ENCODE measurements at regions not wholly inside any gene's neighbourhood (a gene's known extent, or its start where the extent isn't known, plus 50 kb on each side); places are given as distances from the start of the nearest gene placed in this dataset.

DNA sequence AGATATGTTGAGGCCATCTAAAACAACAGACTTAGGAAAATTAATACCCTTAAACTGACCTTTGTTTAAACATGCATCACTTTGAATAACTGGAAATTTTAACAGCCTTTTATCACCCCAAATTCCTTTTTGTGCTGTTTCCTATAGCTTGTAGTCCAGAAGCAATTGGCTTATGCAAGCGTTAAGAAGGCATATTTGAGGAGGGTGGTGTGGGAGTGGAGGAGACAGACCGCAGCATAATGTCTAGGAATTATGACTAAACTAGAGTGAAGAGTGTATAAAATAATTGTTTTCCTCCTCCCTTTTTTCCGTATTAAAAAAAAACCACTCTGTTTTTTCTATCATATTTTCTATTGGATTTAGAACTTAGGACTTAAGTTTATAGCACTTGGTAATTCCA lies 51.8 kb upstream of the MPDZ start:
- Histone ChIP-seq H3K4me1 (ENCODE audit: insufficient read depth, low read length, severe bottlenecking) (no peaks in the 10 kb centered on the region), H3K9me2 (ENCODE audit: low read depth, low read length) (no peaks in the 10 kb centered on the region), H3K4me2 (ENCODE audit: low read length) (no peak overlapping the region), H4K20me1 (ENCODE audit: insufficient read depth, low read length) (no peaks in the 10 kb centered on the region), H3K9ac (ENCODE audit: low read length) (no peak overlapping the region), H3K27ac (ENCODE audit: low read depth, low read length, poor library complexity, severe bottlenecking) (no peak overlapping the region), H3K27me3 (ENCODE audit: insufficient read depth, low read length) (no peaks in the 10 kb centered on the region), H3K36me3 (ENCODE audit: insufficient read depth, low read length) (no peaks in the 10 kb centered on the region), H3K79me2 (ENCODE audit: insufficient read depth, low read length) (no peaks in the 10 kb centered on the region), H3K9me3 (ENCODE audit: low read length) (no peaks in the 10 kb centered on the region), H3K4me3 (ENCODE audit: low read depth, low read length, poor library complexity, severe bottlenecking) (no peak overlapping the region), H3F3A (ENCODE audit: insufficient read depth, low read length) (no peaks in the 10 kb centered on the region), H2AFZ (ENCODE audit: low read length) (no peak overlapping the region)
- TF ChIP-seq EZH2 (IDR thresholded peaks at IDR 0.05; ENCODE audit: borderline replicate concordance, low read length) = no peak
- TF ChIP-seq, protein P1, sequence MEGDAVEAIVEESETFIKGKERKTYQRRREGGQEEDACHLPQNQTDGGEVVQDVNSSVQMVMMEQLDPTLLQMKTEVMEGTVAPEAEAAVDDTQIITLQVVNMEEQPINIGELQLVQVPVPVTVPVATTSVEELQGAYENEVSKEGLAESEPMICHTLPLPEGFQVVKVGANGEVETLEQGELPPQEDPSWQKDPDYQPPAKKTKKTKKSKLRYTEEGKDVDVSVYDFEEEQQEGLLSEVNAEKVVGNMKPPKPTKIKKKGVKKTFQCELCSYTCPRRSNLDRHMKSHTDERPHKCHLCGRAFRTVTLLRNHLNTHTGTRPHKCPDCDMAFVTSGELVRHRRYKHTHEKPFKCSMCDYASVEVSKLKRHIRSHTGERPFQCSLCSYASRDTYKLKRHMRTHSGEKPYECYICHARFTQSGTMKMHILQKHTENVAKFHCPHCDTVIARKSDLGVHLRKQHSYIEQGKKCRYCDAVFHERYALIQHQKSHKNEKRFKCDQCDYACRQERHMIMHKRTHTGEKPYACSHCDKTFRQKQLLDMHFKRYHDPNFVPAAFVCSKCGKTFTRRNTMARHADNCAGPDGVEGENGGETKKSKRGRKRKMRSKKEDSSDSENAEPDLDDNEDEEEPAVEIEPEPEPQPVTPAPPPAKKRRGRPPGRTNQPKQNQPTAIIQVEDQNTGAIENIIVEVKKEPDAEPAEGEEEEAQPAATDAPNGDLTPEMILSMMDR (IDR thresholded peaks at IDR 0.05; ENCODE audit: low read length) = no peak

DNA sequence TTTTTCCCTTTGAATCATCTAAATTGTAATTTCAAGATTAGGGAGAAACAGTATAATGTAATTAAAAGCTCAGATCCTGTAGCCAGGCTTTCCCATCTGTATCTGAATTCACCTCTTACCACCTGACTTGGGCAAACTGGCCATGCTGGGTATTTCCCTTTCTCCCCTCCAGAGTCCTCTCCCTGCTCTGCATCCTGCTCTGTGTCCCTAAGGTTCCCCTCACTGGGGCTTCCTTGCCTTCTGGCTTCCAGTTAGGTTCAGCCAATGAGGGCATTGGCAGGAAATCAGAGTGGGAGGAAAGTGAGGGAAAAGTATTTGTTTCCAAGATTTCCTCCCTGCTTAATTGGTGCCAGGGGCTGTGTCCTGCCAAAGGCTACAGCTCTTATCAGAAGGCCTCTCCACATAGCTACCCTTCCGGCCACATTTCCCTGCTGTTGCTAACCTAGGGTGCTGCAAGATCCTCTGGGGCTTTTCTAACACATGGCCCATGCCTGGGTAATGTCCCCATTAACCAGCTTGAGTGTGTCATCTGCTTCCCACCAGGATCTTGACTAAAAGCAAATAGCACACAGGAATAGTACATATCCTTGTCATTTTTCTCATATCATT lies 51.0 kb upstream of the MPDZ start:
- H3K27ac ChIP-seq (ENCODE audit: low read depth, low read length, poor library complexity, severe bottlenecking) = no peak overlapping the region
- no peak overlapping the region for H3K4me2 ChIP-seq (ENCODE audit: low read length)
- H3K79me2 ChIP-seq (ENCODE audit: insufficient read depth, low read length) = no peaks in the 10 kb centered on the region
- no peaks in the 10 kb centered on the region for H3F3A ChIP-seq (ENCODE audit: insufficient read depth, low read length)
- H3K9me2 ChIP-seq (ENCODE audit: low read depth, low read length) = no peaks in the 10 kb centered on the region
- no peaks in the 10 kb centered on the region for H3K4me1 ChIP-seq (ENCODE audit: insufficient read depth, low read length, severe bottlenecking)
- no peak overlapping the region for H2AFZ ChIP-seq (ENCODE audit: low read length)
- H4K20me1 ChIP-seq (ENCODE audit: insufficient read depth, low read length) = no peaks in the 10 kb centered on the region
- no peak overlapping the region for H3K9ac ChIP-seq (ENCODE audit: low read length)
- no peaks in the 10 kb centered on the region for H3K27me3 ChIP-seq (ENCODE audit: insufficient read depth, low read length)
- H3K36me3 ChIP-seq (ENCODE audit: insufficient read depth, low read length) = no peaks in the 10 kb centered on the region
- no peak overlapping the region for H3K4me3 ChIP-seq (ENCODE audit: low read depth, low read length, poor library complexity, severe bottlenecking)
- TF ChIP-seq EZH2 (IDR thresholded peaks at IDR 0.05; ENCODE audit: borderline replicate concordance, low read length) = no peak
- TF ChIP-seq, protein P1 (IDR thresholded peaks at IDR 0.05; ENCODE audit: low read length) = no peak
- H3K9me3 ChIP-seq (ENCODE audit: low read length) = no peaks in the 10 kb centered on the region
